ENCODE measurements at regions not wholly inside any gene's neighbourhood (a gene's known extent, or its start where the extent isn't known, plus 50 kb on each side); places are given as distances from the start of the nearest gene placed in this dataset.

DNA sequence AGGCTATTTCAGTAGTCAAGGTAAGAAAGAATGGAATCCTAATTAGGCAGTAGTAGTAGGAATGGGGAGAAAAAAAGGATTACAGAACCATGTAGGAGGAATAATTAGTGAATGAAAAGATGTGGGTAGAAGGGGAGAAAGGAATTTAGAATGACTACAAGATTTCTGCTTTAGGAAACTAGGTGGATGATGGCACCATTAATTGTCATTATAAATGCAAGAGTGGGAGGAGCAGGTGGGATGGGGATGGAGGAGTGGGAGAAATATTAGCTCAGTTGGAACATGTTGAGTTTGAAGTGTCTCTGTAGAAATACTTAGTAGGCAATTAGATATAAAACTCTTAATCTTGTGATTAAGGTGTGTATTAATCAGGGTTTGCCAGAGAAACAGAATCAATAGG, 50.0 kb upstream of the C21orf91 start:
- TF ChIP-seq, protein P1, sequence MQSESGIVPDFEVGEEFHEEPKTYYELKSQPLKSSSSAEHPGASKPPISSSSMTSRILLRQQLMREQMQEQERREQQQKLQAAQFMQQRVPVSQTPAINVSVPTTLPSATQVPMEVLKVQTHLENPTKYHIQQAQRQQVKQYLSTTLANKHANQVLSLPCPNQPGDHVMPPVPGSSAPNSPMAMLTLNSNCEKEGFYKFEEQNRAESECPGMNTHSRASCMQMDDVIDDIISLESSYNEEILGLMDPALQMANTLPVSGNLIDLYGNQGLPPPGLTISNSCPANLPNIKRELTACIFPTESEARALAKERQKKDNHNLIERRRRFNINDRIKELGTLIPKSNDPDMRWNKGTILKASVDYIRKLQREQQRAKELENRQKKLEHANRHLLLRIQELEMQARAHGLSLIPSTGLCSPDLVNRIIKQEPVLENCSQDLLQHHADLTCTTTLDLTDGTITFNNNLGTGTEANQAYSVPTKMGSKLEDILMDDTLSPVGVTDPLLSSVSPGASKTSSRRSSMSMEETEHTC (IDR thresholded peaks at IDR 0.05), result no peak
- TF ChIP-seq, protein P2, sequence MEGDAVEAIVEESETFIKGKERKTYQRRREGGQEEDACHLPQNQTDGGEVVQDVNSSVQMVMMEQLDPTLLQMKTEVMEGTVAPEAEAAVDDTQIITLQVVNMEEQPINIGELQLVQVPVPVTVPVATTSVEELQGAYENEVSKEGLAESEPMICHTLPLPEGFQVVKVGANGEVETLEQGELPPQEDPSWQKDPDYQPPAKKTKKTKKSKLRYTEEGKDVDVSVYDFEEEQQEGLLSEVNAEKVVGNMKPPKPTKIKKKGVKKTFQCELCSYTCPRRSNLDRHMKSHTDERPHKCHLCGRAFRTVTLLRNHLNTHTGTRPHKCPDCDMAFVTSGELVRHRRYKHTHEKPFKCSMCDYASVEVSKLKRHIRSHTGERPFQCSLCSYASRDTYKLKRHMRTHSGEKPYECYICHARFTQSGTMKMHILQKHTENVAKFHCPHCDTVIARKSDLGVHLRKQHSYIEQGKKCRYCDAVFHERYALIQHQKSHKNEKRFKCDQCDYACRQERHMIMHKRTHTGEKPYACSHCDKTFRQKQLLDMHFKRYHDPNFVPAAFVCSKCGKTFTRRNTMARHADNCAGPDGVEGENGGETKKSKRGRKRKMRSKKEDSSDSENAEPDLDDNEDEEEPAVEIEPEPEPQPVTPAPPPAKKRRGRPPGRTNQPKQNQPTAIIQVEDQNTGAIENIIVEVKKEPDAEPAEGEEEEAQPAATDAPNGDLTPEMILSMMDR (IDR thresholded peaks at IDR 0.05 in 2 of 3, conservative IDR thresholded peaks at IDR 0.05 in 1 of 3; ENCODE audit: insufficient read depth in 2 of 3, low read depth in 1 of 3, low read length in 3 of 3), result no peak
- TF ChIP-seq CBFA2T3 (IDR thresholded peaks at IDR 0.05) (no peak), CHD1 (IDR thresholded peaks at IDR 0.05; ENCODE audit: low read length) (no peak), NELFE (IDR thresholded peaks at IDR 0.05; ENCODE audit: insufficient read depth, insufficient read length) (no peak)
- TF ChIP-seq, protein P3, sequence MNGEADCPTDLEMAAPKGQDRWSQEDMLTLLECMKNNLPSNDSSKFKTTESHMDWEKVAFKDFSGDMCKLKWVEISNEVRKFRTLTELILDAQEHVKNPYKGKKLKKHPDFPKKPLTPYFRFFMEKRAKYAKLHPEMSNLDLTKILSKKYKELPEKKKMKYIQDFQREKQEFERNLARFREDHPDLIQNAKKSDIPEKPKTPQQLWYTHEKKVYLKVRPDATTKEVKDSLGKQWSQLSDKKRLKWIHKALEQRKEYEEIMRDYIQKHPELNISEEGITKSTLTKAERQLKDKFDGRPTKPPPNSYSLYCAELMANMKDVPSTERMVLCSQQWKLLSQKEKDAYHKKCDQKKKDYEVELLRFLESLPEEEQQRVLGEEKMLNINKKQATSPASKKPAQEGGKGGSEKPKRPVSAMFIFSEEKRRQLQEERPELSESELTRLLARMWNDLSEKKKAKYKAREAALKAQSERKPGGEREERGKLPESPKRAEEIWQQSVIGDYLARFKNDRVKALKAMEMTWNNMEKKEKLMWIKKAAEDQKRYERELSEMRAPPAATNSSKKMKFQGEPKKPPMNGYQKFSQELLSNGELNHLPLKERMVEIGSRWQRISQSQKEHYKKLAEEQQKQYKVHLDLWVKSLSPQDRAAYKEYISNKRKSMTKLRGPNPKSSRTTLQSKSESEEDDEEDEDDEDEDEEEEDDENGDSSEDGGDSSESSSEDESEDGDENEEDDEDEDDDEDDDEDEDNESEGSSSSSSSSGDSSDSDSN (IDR thresholded peaks at IDR 0.05; ENCODE audit: borderline replicate concordance in 1 of 2, low read depth in 2 of 2, low read length in 2 of 2), result no peak
